ENCODE measurements at regions not wholly inside any gene's neighbourhood (a gene's known extent, or its start where the extent isn't known, plus 50 kb on each side); places are given as distances from the start of the nearest gene placed in this dataset.

- no peak for DNase-seq
Measured at GRCh38 chr4:66691101-66691500, 854.2 kb downstream of the CENPC start.

GRCh38 chr4:66688674-66689073 is 856.6 kb downstream of the CENPC start:
- ATAC-seq: no peak
- DNase-seq: no peak

More at GRCh38 chr4:66691101-66691500, 854.2 kb downstream of the CENPC start:
- no peak for ATAC-seq

GRCh38 chr4:66687459-66687858 is 857.8 kb downstream of the CENPC start:
- ATAC-seq (no peak), DNase-seq (no peak)

- ATAC-seq (no peak), DNase-seq (no peak)
Measured at GRCh38 chr4:66681962-66682361, 863.3 kb downstream of the CENPC start.

- ATAC-seq: no peak
Measured at GRCh38 chr4:66667249-66667648, 878.1 kb downstream of the CENPC start.

GRCh38 chr4:66662620-66663019 is 882.7 kb downstream of the CENPC start:
- ATAC-seq (no peak), DNase-seq (no peak)

More at GRCh38 chr4:66667249-66667648, 878.1 kb downstream of the CENPC start:
- DNase-seq: no peak

- ATAC-seq (no peak), DNase-seq (no peak)
Measured at GRCh38 chr4:66658809-66659208, 886.5 kb downstream of the CENPC start.

GRCh38 chr4:66655505-66655904 is 889.8 kb downstream of the CENPC start:
- DNase-seq: no peak
- ATAC-seq: no peak

- DNase-seq (no peak), ATAC-seq (no peak)
Measured at GRCh38 chr4:66653937-66654336, 891.4 kb downstream of the CENPC start.

- ATAC-seq: no peak
- no peak for DNase-seq
Measured at GRCh38 chr4:66649236-66649635, 896.1 kb downstream of the CENPC start.

- no peak for ATAC-seq
- DNase-seq: no peak
Measured at GRCh38 chr4:66647926-66648325, 897.4 kb downstream of the CENPC start.

GRCh38 chr4:66647476-66647875 is 897.8 kb downstream of the CENPC start:
- no peak for ATAC-seq

GRCh38 chr4:66640233-66640990 is 904.9 kb downstream of the CENPC start:
- ATAC-seq (no peak), DNase-seq (no peak)

More at GRCh38 chr4:66647476-66647875, 897.8 kb downstream of the CENPC start:
- no peak for DNase-seq

GRCh38 chr4:66639361-66639760 is 905.9 kb downstream of the CENPC start:
- ATAC-seq (no peak), DNase-seq (no peak)

- no peak for DNase-seq
- no peak for ATAC-seq
Measured at GRCh38 chr4:66636349-66636748, 909.0 kb downstream of the CENPC start.

- ATAC-seq: no peak
- no peak for DNase-seq
Measured at GRCh38 chr4:66633477-66633876, 911.8 kb downstream of the CENPC start.

- ATAC-seq (no peak), DNase-seq (no peak)
Measured at GRCh38 chr4:66629927-66630326, 915.4 kb downstream of the CENPC start.

GRCh38 chr4:66628146-66628545 is 917.2 kb downstream of the CENPC start:
- ATAC-seq (no peak), DNase-seq (no peak)

GRCh38 chr4:66625480-66625879 is 919.8 kb downstream of the CENPC start:
- DNase-seq: no peak
- no peak for ATAC-seq

GRCh38 chr4:66613591-66613990 is 931.7 kb downstream of the CENPC start:
- no peak for ATAC-seq
- DNase-seq: no peak

- no peak for DNase-seq
- no peak for ATAC-seq
Measured at GRCh38 chr4:66609014-66609413, 936.3 kb downstream of the CENPC start.

- no peak for DNase-seq
- ATAC-seq: no peak
Measured at GRCh38 chr4:66606908-66607307, 936.6 kb upstream of the EPHA5 start.

- DNase-seq: no peak
- ATAC-seq: no peak
Measured at GRCh38 chr4:66606215-66606614, 935.9 kb upstream of the EPHA5 start.

GRCh38 chr4:66604192-66604591 is 933.9 kb upstream of the EPHA5 start:
- DNase-seq: no peak
- ATAC-seq: no peak
